ENCODE measurements at regions not wholly inside any gene's neighbourhood (a gene's known extent, or its start where the extent isn't known, plus 50 kb on each side); places are given as distances from the start of the nearest gene placed in this dataset.
A peak's percentile ranks its signal among the peaks of the same experiment; 100 is the strongest.

- H3K27ac Mint-ChIP-seq = no peak overlapping the region
- no peaks in the 10 kb centered on the region for H3K4me1 Mint-ChIP-seq
- peaks cover 0 to 10% (median 0%) of the 10 kb centered on the region in 9 donors for H3K9me3 Mint-ChIP-seq
- POLR2A ChIA-PET = no interaction called here
- no peak for DNase-seq
- no peak overlapping the region for H3K4me3 Mint-ChIP-seq
- no peak for ATAC-seq
- H3K27me3 Mint-ChIP-seq = peaks cover 5 to 36% (median 21%) of the 10 kb centered on the region in 5 donors
- H3K36me3 Mint-ChIP-seq = no peaks in the 10 kb centered on the region
Observed at GRCh38 chr17:72503556-72503955, 382.7 kb downstream of the SOX9 start.

- Mint-ChIP-seq H3K27ac (no peak overlapping the region), H3K36me3 (no peaks in the 10 kb centered on the region)
- no peak for ATAC-seq
Observed at GRCh38 chr17:72504783-72505182, 384.0 kb downstream of the SOX9 start.

DNA sequence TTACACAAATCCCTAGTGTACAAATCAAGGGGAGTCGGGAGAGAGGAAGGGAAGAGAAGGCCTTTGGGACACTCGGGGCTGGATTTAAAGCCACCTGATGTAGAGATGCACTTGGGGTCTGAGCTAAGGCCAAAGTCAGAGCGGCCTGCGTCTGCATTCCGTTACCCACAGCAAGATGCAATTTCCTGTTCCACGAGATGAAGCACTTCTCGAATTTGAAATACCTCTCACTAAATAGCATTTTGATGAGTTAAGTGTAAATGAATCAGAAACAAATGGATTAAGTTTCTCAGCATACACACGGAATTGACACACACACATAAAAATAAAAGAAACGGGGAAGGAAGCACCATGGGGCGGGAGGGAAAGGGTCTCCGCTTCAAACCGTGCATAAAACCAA is 386.0 kb downstream of the SOX9 start:
- no peak for DNase-seq
- POLR2A ChIA-PET = no interaction called here
- peaks cover 0 to 10% (median 0%) of the 10 kb centered on the region in 9 donors for H3K9me3 Mint-ChIP-seq
- peaks cover 2 to 36% (median 12%) of the 10 kb centered on the region in 5 donors for H3K27me3 Mint-ChIP-seq
- H3K4me1 Mint-ChIP-seq = no peaks in the 10 kb centered on the region
- ATAC-seq = no peak
- no peak overlapping the region for H3K4me3 Mint-ChIP-seq
- no peak overlapping the region for H3K27ac Mint-ChIP-seq
- no peaks in the 10 kb centered on the region for H3K36me3 Mint-ChIP-seq

More at GRCh38 chr17:72504783-72505182, 384.0 kb downstream of the SOX9 start:
- POLR2A ChIA-PET = no interaction called here
- Mint-ChIP-seq H3K4me1 (no peaks in the 10 kb centered on the region), H3K4me3 (no peak overlapping the region), H3K27me3 (peaks cover 5 to 36% (median 21%) of the 10 kb centered on the region in 5 donors), H3K9me3 (peaks cover 0 to 10% (median 0%) of the 10 kb centered on the region in 9 donors)
- no peak for DNase-seq

- POLR2A ChIA-PET = no interaction called here
- no peaks in the 10 kb centered on the region for H3K36me3 Mint-ChIP-seq
- no peak overlapping the region for H3K4me3 Mint-ChIP-seq
- H3K4me1 Mint-ChIP-seq = no peaks in the 10 kb centered on the region
- DNase-seq = no peak
- peaks cover 2 to 30% (median 8%) of the 10 kb centered on the region in 5 donors for H3K27me3 Mint-ChIP-seq
- no peak for ATAC-seq
- H3K9me3 Mint-ChIP-seq = peaks cover 0 to 10% (median 0%) of the 10 kb centered on the region in 9 donors
- no peak overlapping the region for H3K27ac Mint-ChIP-seq
Observed at GRCh38 chr17:72507370-72507769, 386.6 kb downstream of the SOX9 start.

- no peaks in the 10 kb centered on the region for H3K4me1 Mint-ChIP-seq
- no peak overlapping the region for H3K27ac Mint-ChIP-seq
- no peak overlapping the region for H3K4me3 Mint-ChIP-seq
- H3K9me3 Mint-ChIP-seq = peaks cover 0 to 4% (median 0%) of the 10 kb centered on the region in 9 donors
- ATAC-seq = no peak
- POLR2A ChIA-PET = no interaction called here
- peaks cover 2 to 20% (median 12%) of the 10 kb centered on the region in 5 donors for H3K27me3 Mint-ChIP-seq
- no peaks in the 10 kb centered on the region for H3K36me3 Mint-ChIP-seq
- no peak for DNase-seq
Observed at GRCh38 chr17:72510351-72511016, 389.7 kb downstream of the SOX9 start.

DNA sequence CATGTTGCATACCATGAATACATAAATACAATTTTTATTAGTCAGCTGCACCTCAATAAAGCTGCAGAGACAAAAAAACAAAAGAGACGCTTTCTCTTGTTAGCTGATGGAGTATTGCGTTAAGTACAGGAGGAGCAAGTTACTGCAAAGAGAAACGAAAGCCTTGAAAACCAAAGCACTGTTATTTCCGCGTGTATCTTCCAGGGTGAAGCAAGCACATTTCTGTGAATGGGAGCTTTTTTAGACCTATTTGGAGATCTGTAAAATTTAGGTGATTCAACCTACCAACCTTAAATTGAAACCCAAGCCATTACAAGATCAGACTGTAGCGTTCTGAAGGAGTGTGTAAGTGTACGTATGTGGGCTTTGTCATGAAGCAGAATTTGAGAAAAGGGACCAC is 390.4 kb downstream of the SOX9 start:
- no peaks in the 10 kb centered on the region for H3K9me3 Mint-ChIP-seq
- POLR2A ChIA-PET = no interaction called here
- no peak overlapping the region for H3K4me3 Mint-ChIP-seq
- no peak overlapping the region for H3K27ac Mint-ChIP-seq
- peaks cover 2 to 26% (median 16%) of the 10 kb centered on the region in 5 donors for H3K27me3 Mint-ChIP-seq
- ATAC-seq = no peak
- no peaks in the 10 kb centered on the region for H3K36me3 Mint-ChIP-seq
- no peak for DNase-seq
- H3K4me1 Mint-ChIP-seq = no peaks in the 10 kb centered on the region

- ATAC-seq (no peak), DNase-seq (no peak)
- H3K9me3 Mint-ChIP-seq = no peaks in the 10 kb centered on the region
- no peaks in the 10 kb centered on the region for H3K36me3 Mint-ChIP-seq
- no peaks in the 10 kb centered on the region for H3K4me1 Mint-ChIP-seq
- H3K27ac Mint-ChIP-seq = no peak overlapping the region
- POLR2A ChIA-PET = no interaction called here
- peaks cover 2 to 32% (median 16%) of the 10 kb centered on the region in 5 donors for H3K27me3 Mint-ChIP-seq
- peak overlapping the region in 1 of 10 donors; percentile 55 for H3K4me3 Mint-ChIP-seq
Observed at GRCh38 chr17:72511874-72512273, 391.1 kb downstream of the SOX9 start.

- no peak for ATAC-seq
- Mint-ChIP-seq H3K4me1 (no peaks in the 10 kb centered on the region), H3K27ac (no peak overlapping the region), H3K27me3 (peaks cover 2 to 39% (median 20%) of the 10 kb centered on the region in 5 donors), H3K4me3 (no peak overlapping the region), H3K36me3 (no peaks in the 10 kb centered on the region), H3K9me3 (no peaks in the 10 kb centered on the region)
- no peak for DNase-seq
- POLR2A ChIA-PET = no interaction called here
Observed at GRCh38 chr17:72512649-72513556, 392.1 kb downstream of the SOX9 start.

DNA sequence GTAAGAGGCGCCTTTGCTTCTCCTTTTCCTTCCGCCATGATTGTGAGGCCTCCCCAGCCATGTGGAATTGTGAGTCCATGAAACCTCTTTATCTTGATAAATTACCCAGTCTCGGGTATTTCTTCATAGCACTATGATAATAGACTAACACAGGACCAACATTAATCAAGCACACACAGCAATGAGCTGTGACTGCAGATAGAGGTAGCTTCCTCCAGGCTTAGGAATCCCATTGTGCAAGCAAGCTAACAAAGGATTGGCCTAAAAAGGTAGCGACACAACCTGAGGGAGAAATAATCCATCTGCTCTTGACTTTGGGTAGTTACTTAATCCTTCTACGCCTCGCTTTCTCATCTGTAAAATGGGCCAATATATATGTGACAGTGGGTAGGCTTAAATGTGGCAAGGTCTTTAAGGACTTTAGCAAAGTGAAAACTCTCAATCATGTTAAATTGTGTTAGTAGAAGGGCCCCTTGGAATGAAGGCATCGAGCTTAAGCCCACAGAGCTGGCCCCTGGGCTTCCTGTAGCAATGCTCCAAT is 393.6 kb downstream of the SOX9 start:
- POLR2A ChIA-PET = no interaction called here
- no peaks in the 10 kb centered on the region for H3K36me3 Mint-ChIP-seq
- H3K27ac Mint-ChIP-seq = no peak overlapping the region
- no peaks in the 10 kb centered on the region for H3K9me3 Mint-ChIP-seq
- peaks cover 5 to 54% (median 26%) of the 10 kb centered on the region in 5 donors for H3K27me3 Mint-ChIP-seq
- H3K4me1 Mint-ChIP-seq = no peaks in the 10 kb centered on the region
- H3K4me3 Mint-ChIP-seq = no peak overlapping the region
- ATAC-seq (no peak), DNase-seq (no peak)

DNA sequence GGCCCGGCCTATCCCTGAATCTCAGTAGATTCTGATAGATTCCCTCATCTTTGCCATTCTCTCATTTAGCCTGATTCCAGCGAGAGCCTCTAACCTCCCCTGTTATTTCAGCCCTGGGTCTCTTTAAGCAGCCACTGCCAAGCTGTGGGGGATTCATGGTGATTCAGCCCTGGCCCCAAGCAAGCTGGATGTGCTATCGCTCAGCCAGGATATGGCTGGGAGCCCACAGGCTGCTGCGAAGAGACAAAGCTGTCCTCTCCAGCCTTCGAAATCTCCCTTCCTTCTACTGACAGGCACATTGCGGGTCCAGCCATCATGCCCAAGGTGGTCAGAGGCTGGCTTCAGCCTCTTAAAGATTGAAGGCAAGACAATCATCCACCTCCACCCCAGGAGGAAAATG is 394.1 kb downstream of the SOX9 start:
- Mint-ChIP-seq H3K4me3 (no peak overlapping the region), H3K27ac (peak overlapping the region in 1 of 10 donors; percentile 85), H3K9me3 (no peaks in the 10 kb centered on the region), H3K36me3 (no peaks in the 10 kb centered on the region), H3K4me1 (no peaks in the 10 kb centered on the region), H3K27me3 (peaks cover 5 to 54% (median 26%) of the 10 kb centered on the region in 5 donors)
- no peak for DNase-seq
- no peak for ATAC-seq
- POLR2A ChIA-PET = no interaction called here

DNA sequence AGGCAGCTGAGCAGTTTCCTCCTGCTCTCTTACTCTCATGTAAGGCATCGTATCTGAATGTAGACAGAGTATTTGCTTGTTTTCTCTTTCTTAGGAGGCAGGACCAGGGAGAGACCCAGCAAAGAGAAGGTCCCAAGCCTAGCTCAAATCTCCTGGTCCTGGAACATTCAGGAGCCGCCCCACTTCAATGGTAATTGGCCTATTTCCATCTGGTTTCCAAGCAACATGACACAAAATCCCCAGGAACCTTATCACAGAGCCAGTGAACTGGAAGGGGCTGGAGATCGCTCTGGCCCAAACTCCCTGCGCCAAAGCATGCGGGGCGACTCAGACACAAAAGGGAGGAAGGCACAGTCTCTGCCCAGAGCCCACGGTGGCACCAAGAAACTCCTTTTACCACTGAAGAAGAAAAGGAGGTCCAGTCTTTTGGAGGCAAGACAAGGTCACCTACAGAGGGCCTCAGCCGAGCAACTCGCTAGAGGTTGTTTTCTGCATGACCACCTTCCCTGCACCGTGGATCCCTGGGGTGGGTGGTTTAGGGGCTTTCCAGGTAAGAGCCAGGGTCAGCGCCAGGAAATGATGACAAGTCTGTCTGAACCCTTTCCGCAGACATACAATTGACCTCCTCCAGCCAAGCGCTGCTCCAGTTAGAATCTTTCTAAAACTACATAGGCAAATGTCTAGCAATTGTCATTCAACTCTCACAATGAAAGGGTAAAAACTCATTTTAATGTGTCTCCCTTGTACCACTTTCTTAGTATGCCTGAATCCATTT is 394.7 kb downstream of the SOX9 start:
- POLR2A ChIA-PET = no interaction called here
- ATAC-seq = no peak
- Mint-ChIP-seq H3K9me3 (no peaks in the 10 kb centered on the region), H3K4me3 (no peak overlapping the region), H3K27me3 (peaks cover 5 to 54% (median 26%) of the 10 kb centered on the region in 5 donors), H3K36me3 (no peaks in the 10 kb centered on the region), H3K4me1 (no peaks in the 10 kb centered on the region), H3K27ac (peak overlapping the region in 1 of 10 donors; percentile 85)
- no peak for DNase-seq

- Mint-ChIP-seq H3K27me3 (peaks cover 5 to 54% (median 26%) of the 10 kb centered on the region in 5 donors), H3K4me1 (no peaks in the 10 kb centered on the region), H3K9me3 (no peaks in the 10 kb centered on the region), H3K36me3 (no peaks in the 10 kb centered on the region), H3K27ac (no peak overlapping the region), H3K4me3 (no peak overlapping the region)
- DNase-seq (no peak), ATAC-seq (no peak)
- POLR2A ChIA-PET = no interaction called here
Observed at GRCh38 chr17:72516772-72517399, 396.1 kb downstream of the SOX9 start.

Measured in naive thymus-derived CD8-positive, alpha-beta T cell (primary cell).